ENCODE measurements at regions not wholly inside any gene's neighbourhood (a gene's known extent, or its start where the extent isn't known, plus 50 kb on each side); places are given as distances from the start of the nearest gene placed in this dataset.

- Histone ChIP-seq H3K36me3 (ENCODE audit: insufficient read depth, low read length) (no peaks in the 10 kb centered on the region), H3K4me2 (ENCODE audit: insufficient read depth, low read length) (no peak overlapping the region), H3K79me2 (ENCODE audit: insufficient read depth, low read length) (no peaks in the 10 kb centered on the region), H3K4me3 (ENCODE audit: insufficient read depth, low read length) (no peak overlapping the region), H3K27me3 (ENCODE audit: insufficient read depth, low read length) (no peaks in the 10 kb centered on the region), H3K4me1 (ENCODE audit: insufficient read depth, low read length) (peaks cover 35% of the 10 kb centered on the region), H4K20me1 (ENCODE audit: insufficient read depth, low read length) (no peaks in the 10 kb centered on the region), H3K9me3 (ENCODE audit: low read depth, low read length) (no peaks in the 10 kb centered on the region), H2AFZ (ENCODE audit: low read length) (no peak overlapping the region), H3K27ac (ENCODE audit: low read depth, low read length) (no peak overlapping the region)
- TF ChIP-seq, protein P1, sequence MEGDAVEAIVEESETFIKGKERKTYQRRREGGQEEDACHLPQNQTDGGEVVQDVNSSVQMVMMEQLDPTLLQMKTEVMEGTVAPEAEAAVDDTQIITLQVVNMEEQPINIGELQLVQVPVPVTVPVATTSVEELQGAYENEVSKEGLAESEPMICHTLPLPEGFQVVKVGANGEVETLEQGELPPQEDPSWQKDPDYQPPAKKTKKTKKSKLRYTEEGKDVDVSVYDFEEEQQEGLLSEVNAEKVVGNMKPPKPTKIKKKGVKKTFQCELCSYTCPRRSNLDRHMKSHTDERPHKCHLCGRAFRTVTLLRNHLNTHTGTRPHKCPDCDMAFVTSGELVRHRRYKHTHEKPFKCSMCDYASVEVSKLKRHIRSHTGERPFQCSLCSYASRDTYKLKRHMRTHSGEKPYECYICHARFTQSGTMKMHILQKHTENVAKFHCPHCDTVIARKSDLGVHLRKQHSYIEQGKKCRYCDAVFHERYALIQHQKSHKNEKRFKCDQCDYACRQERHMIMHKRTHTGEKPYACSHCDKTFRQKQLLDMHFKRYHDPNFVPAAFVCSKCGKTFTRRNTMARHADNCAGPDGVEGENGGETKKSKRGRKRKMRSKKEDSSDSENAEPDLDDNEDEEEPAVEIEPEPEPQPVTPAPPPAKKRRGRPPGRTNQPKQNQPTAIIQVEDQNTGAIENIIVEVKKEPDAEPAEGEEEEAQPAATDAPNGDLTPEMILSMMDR (IDR thresholded peaks at IDR 0.05; ENCODE audit: extremely low read depth, low read depth, low read length): no peak
- no peak for DNase-seq (ENCODE audit: insufficient read length, low spot score, missing footprints)
These were observed 149.4 kb downstream of the MACROH2A1 start for GRCh38 chr5:135249658-135250057.

DNA sequence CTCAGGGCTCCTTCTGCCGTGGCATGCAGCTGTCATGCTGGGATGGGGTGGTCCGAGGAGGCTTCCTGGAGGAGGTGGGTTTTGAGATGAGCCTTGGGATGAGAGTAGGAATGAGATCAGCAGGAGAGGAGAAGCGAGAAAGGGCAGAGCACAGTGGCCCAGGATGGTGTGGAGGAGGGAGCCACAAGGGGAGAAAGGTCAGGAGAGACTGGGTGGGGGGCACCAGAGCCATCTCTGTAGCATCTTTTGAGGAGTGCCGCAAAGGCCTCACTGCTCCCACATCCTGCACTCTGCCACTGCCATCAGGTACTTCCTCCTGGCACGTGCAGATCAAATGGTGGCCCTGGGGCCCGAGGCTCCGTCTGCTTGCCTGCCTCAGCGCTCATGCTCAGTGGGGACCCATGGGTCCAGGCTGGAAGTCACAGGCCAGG, 150.2 kb downstream of the MACROH2A1 start:
- Histone ChIP-seq H3K4me3 (ENCODE audit: insufficient read depth, low read length) (no peak overlapping the region), H3K27me3 (ENCODE audit: insufficient read depth, low read length) (no peaks in the 10 kb centered on the region), H2AFZ (ENCODE audit: low read length) (no peak overlapping the region), H4K20me1 (ENCODE audit: insufficient read depth, low read length) (no peaks in the 10 kb centered on the region), H3K27ac (ENCODE audit: low read depth, low read length) (no peak overlapping the region), H3K9me3 (ENCODE audit: low read depth, low read length) (no peaks in the 10 kb centered on the region), H3K79me2 (ENCODE audit: insufficient read depth, low read length) (no peaks in the 10 kb centered on the region), H3K4me1 (ENCODE audit: insufficient read depth, low read length) (peaks cover 36% of the 10 kb centered on the region), H3K4me2 (ENCODE audit: insufficient read depth, low read length) (no peak overlapping the region), H3K36me3 (ENCODE audit: insufficient read depth, low read length) (no peaks in the 10 kb centered on the region)
- TF ChIP-seq, protein P1 (IDR thresholded peaks at IDR 0.05; ENCODE audit: extremely low read depth, low read depth, low read length): no peak
- no peak for DNase-seq (ENCODE audit: insufficient read length, low spot score, missing footprints)

DNA sequence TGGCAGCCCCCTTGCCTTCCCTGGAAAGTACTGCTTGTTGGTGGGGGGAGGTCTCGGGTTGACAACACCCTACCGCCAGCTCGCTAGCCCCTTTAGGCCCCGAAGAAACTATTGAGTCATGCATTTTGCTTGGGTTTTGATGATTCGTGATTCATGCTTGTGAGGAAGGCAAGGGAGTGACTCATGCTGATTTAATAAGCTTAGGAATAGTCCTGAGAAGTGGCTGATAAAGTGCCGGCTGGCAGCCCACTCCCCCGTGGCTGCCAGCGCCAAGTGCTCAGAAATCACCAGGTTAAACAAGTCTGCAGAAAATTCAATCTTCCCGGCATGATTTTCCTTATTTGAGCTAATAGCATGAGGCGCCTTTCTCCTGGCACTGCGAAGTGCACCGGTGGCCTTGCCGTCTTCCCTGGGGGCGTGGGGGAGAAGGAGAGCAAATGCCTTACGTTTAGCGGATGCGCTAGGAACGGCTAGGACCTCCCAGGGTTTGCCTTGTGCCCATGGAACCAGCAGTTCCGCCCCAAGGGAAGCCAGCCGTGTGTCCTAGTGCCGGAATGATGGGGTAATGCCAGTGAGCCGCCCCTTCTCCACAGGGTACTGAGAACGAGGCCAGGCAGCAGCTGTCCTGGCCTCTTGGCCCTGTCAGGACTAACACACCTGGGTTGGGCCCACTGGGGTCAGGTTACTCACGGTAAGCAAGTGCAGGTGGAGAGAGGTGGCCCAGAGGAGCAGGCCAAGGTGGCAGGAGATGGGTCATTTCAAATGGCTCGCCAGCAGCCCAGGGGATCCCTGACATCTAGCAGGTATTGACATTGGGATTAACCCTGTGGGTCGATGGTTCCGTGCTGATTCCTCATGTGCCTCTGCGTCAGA, 151.9 kb downstream of the MACROH2A1 start:
- peak; percentile 94 for DNase-seq (ENCODE audit: insufficient read length, low spot score, missing footprints)
- Histone ChIP-seq H4K20me1 (ENCODE audit: insufficient read depth, low read length) (no peaks in the 10 kb centered on the region), H3K27me3 (ENCODE audit: insufficient read depth, low read length) (no peaks in the 10 kb centered on the region), H3K27ac (ENCODE audit: low read depth, low read length) (peak overlapping the region; percentile 76), H3K4me1 (ENCODE audit: insufficient read depth, low read length) (peaks cover 48% of the 10 kb centered on the region), H3K4me2 (ENCODE audit: insufficient read depth, low read length) (peak overlapping the region; percentile 65), H2AFZ (ENCODE audit: low read length) (no peak overlapping the region), H3K79me2 (ENCODE audit: insufficient read depth, low read length) (no peaks in the 10 kb centered on the region), H3K4me3 (ENCODE audit: insufficient read depth, low read length) (no peak overlapping the region), H3K9me3 (ENCODE audit: low read depth, low read length) (no peaks in the 10 kb centered on the region), H3K36me3 (ENCODE audit: insufficient read depth, low read length) (no peaks in the 10 kb centered on the region)
- TF ChIP-seq, protein P1 (IDR thresholded peaks at IDR 0.05; ENCODE audit: extremely low read depth, low read depth, low read length): no peak

DNA sequence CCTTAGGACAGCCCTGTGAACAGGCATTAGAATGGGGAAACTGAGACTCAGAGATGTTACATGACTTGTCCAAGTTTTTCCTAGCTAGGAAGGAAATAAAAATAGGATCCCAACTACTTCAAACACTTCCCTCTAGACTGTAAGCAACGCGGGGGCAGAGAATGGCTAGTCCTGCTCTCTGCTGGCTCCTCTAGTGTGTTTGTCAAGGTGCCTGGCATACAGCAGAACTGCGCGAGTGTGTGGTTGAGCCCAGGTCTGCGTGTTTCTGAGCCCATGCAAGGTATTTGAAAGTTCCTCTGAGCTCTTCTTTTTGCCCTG, 152.5 kb downstream of the MACROH2A1 start:
- Histone ChIP-seq H3K4me2 (ENCODE audit: insufficient read depth, low read length) (peak overlapping the region; percentile 65), H3K36me3 (ENCODE audit: insufficient read depth, low read length) (no peaks in the 10 kb centered on the region), H3K4me1 (ENCODE audit: insufficient read depth, low read length) (peaks cover 54% of the 10 kb centered on the region), H3K4me3 (ENCODE audit: insufficient read depth, low read length) (no peak overlapping the region), H2AFZ (ENCODE audit: low read length) (no peak overlapping the region), H3K9me3 (ENCODE audit: low read depth, low read length) (no peaks in the 10 kb centered on the region), H4K20me1 (ENCODE audit: insufficient read depth, low read length) (no peaks in the 10 kb centered on the region), H3K79me2 (ENCODE audit: insufficient read depth, low read length) (no peaks in the 10 kb centered on the region), H3K27ac (ENCODE audit: low read depth, low read length) (peak overlapping the region; percentile 76), H3K27me3 (ENCODE audit: insufficient read depth, low read length) (no peaks in the 10 kb centered on the region)
- TF ChIP-seq, protein P1 (IDR thresholded peaks at IDR 0.05; ENCODE audit: extremely low read depth, low read depth, low read length): no peak
- DNase-seq (ENCODE audit: insufficient read length, low spot score, missing footprints): no peak
